DMS79 (cell line): ENCODE measurements at regions not wholly inside any gene's neighbourhood (a gene's known extent, or its start where the extent isn't known, plus 50 kb on each side); places are given as distances from the start of the nearest gene placed in this dataset.
"Not testable (repeated sequence)": the region's sequence is repeated elsewhere in the genome, so short reads cannot be mapped to it uniquely, and the experiment has no call there.

Source experiments
- DNase-seq: peaks from one replicate; lab custom pipeline; 2025; lab: John Stamatoyannopoulos, UW

DNA sequence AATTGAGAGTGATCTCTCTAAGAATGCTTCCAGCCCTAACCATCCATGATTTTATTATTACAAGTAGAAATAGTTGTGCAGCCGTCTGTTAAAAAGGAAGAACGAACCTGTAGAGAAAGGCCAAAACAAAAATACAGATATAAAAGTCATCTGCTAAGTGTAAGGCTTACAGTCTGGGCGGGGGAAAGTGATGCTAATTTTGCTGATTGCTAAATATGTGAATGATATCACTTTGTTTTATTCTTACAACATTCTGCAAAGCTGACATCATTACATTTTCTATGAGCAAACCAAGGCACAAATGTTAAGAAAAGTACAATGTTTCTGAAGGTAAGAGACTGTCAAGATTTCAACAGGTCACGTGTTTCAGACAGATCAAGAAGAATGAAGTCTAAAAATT lies 101.5 kb upstream of the RAP1B start:
- DNase-seq = no peak

DNA sequence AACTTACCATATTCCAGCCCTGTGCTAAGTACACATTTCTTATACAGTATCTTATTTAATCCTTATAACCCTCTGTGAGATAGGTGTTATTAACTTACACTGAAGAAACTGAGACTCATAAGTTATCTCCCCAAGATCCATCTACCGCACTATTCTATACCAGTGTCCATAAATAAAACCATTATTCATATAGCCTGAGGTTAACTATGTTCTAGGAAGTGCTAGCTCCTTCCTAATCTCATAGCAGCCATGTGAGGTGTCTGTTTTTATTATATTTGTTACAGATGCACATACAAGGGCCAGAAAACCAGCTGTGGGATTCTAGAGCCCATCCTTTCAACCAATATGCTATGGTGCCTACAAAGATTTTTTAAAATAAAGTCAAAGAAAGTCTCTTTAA lies 100.3 kb upstream of the RAP1B start:
- no peak for DNase-seq

DNA sequence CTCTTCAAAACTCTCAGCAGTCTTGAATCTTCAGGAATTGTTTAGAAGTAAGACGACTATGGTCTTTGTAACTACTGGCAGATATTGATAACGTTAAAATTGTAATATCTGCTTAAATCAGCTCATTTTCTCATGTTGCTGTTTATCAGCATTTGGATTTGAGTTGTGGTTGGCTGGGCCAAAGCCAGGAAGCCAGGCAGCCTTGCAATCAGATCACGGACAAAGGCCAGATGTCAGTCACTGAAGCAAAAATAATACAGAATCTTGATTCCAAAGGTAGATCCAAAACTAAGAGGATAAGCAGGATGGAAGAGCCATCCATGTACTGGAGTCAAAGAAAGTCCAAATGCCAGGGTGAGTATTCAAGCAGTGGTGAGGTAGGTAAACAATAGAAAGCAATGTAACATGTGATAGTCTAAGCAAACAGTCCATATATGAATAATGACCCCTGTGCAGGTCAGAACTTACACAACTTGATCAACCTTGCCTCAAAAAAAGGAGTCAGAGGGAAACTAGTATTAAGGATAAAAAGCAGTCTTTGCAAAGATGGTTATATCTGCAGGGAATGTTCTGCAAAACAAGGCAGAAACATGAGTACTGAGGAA lies 95.8 kb upstream of the RAP1B start:
- DNase-seq = no peak

DNA sequence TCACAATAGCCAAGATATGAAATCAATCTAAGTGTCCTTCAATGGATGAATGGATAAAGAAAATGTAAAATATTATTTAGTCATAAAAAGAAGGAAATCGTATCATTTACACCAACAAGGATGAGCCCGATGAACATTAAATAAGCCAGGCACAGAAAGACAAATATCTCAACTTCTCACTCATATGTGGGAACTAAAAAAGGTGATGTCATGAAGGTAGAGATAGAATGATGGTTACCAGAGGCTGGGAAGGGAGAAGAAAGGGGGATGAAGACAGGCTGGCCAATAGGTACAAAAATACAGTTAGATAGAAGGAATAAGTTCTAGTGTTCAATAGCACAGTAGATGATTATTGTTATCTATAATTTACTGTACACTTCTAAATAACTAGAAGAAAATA lies 94.9 kb upstream of the RAP1B start:
- no peak for DNase-seq

DNA sequence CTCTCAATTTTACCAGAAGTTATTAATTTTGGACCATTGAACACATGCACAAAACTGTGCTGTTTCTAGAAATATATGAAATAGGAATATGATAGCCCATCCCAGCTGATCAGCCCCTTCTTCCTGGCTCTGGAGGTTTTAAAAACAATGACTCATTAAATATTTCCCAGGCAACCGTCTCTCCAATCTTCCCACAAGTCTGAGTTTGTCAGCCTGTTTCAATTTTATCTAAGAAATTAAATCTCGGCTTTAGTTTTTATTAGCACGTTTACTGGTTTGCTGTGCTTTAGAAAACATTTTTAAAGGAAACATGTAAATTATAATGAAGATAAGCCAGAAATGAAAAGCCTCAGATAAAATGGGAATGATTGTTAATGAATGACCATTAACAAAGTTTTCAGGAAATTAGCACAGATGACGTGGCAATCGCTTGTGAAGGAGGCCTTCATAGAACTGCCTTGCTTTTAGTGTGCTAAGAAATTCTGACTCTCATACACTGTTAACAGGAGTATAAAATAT lies 89.3 kb upstream of the RAP1B start:
- DNase-seq = no peak

DNA sequence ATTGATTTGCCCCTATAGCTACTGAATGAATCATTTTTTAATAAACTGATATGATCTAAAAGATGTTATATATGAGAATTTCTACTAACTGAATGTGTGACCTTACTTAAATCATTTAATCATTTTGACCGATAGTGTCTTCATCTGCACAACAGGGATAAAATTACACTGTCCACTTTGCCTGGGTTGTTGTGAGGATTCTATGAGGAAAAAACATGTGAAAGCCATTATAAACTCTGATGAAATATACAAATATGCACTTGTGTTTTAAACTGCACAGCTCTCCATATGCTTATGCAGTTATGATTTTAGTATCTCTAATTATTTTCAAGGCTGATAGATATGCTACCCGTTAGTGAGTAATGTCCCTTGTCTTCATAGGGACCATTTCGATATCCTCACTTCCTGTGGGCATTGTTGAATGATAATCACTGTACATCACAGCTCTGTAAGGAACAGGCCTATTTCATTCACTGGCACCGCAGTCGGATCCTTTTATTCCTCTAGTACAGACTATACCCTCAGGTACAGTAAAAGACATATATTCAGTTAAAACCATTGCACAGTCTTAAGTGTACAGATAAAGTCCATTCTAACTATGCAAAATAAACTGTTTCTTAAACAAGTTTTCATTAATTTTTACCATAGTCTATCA lies 88.7 kb upstream of the RAP1B start:
- DNase-seq = no peak

DNA sequence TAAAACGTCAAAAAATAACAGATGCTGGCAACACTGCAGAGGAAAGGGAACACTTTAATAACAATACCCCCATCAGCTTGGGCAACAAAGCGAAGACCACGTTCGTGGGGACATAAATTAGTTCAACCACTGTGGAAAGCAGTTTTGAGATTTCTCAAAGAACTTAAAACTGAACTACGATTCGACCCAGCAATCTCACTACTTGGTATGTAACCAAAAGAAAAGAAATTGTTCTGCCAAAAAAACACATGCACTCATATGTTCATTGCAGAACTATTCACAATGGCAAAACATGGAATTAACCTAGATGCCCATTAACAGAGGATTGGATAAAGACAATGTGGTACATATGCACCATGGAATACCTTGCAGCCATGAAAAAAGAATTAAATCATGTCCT lies 81.2 kb upstream of the RAP1B start:
- no peak for DNase-seq

DNA sequence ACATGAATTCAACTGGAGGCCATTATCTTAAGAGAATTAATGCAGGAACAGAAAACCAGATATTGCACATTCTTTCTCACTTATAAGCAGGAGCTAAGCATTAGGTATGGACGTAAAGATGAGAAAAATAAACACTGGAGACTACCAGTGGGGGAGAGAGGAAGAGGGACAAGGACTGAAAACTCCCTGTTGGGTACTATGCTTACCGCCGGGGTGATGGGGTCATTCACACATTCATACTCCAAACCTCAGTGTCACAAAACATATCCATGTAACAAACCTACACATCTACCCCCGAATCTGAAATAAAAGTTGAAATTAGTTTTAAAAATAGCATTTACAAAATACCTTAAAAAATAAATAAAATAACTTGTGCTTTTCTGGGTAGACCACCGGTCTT lies 80.8 kb upstream of the RAP1B start:
- DNase-seq = no peak

DNA sequence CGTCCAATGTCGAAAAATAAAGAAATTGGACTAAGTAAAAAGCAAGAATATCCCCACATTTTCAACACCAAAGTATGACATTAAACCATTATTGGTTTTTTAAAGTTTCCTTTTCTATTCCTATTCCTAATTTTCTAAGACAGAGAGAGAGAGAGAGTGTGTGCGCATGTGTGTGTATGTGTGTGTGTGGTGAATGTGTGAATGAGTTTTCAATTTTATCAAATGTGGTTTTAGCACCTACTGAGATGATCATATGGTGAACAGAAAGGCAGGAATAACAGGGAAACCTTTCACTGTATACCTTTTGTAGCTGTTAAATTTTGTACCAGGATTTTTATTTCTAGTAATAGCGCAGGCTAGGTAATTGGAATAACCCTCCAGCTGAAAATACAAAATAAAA lies 80.4 kb upstream of the RAP1B start:
- DNase-seq = no peak

DNA sequence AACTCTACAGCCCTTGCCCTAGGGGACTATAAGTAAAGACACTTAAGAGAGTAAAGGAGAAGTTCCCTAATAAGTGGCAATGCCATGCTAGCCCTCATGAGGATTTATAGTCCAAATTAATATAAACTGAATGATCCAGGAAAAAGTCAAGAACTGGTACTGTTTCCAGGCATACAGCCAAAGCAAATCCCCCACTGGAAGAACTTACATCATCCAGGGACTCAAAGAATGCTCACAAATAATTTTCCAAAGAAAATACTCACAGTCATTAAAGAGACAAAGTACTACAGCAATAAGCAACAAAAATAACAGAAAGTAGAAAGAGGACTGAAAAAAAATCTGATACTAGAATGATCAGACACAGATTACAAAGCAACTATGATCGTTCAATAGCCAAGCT lies 79.7 kb upstream of the RAP1B start:
- no peak for DNase-seq

DNA sequence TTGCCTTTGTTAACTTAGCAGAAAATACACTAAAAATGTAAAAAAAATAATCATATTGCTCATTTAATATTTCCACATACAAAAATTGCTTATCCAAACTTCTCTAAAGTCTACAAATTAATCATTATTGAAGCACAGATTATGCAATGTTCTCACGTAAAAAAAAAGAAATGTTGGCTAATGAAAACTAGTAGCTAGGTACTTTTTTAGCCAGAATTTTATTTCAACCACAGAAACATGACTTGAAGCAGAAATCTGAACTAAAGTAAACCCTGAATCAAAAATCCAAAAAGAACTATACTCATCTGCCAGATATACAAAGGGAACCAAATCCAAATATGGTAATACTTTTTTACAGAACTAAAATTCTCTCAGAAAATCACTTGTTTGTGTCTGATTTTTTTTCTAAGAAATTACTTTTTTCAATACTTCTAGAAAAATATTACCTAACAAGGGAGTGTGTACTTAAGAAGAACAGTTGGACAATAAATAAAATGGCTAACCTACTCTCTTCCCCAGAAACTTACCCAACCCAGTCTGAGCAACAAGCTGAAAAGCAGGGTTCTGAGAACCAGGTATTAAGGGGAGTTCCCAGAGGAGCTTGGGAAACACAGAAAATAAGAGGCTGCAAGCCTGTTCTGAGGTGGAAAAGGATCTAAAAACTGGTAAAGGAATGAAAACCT lies 78.4 kb upstream of the RAP1B start:
- no peak for DNase-seq

DNA sequence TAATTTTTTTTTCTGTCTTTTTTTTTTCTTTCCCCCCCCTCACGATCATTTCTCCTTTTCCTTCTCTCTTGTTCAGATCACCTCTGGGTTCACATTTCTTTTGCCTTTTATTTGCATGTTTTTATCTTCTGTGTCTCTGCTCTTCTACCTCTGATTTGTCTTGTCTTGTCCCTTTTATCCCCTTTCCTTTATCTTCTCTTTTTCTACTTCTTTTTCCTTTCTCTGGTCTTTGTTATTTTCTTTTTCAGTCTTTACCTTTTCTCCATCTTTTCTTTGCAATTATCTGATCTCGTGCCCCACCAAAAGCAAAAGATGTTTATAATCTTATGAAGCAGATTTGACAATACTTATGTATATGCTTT lies 77.8 kb upstream of the RAP1B start:
- DNase-seq = no peak

DNA sequence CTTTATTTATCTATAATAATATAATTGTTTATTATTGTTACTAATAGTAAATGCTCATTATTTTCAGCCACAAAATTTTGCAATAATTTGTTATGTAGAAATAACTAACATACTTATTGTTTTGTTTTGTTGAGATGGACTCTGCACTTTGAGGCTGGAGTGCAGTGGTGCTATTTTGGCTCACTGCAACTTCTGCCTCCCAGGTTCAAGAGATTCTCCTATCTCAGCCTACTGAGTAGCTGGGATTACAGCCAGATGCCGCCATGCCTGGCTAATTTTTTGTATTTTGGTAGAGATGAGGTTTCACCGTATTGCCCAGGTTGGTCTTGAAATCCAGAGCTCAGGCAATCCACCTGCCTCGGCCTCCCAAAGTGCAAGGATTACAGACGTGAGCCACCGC lies 76.6 kb upstream of the RAP1B start:
- no peak for DNase-seq

DNA sequence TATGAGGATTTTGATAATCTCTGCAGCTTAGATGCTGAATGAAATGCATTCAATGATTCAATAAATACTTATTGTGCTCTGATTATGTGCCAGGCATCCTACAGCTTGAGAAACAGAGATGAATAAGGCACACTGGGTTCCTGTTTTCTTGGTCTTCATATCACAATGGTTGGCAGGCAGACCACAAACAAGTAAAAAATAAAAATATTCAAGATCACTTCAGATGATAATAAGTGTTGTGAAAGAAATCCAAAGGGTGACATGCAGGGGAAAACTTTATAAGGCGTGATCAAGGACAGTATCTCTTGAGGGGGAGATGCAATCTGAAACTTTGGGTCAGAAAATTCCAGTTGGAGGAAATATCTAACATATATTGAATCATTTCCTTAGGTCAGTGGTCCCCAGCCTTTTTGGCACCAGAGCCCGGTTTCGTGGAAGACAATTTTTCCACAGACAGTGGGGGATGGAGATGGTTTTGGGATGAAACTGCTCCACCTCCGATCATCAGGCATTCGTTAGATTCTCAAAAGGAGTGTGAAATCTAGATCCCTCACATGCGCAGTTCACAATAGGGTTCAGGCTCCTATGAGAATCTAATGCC lies 73.7 kb upstream of the RAP1B start:
- DNase-seq = no peak

DNA sequence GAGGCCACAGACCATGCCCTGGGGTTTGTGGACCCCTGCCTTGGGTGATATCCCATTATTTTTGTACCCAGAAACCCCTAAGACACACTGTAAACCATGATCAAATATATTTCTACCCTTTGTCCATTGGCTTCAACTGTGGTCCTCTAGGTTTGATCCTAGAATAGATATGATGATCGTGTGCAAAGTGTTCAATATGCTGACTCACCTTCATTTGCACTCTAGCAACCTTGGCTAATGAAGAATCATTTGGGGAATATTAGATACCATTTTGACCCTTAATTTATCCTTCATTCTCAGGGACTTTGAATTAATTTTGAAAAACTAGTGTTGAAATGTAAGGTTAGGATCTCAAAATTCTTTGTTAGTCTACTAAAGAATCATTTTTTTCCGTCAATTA lies 73.1 kb upstream of the RAP1B start:
- no peak for DNase-seq

DNA sequence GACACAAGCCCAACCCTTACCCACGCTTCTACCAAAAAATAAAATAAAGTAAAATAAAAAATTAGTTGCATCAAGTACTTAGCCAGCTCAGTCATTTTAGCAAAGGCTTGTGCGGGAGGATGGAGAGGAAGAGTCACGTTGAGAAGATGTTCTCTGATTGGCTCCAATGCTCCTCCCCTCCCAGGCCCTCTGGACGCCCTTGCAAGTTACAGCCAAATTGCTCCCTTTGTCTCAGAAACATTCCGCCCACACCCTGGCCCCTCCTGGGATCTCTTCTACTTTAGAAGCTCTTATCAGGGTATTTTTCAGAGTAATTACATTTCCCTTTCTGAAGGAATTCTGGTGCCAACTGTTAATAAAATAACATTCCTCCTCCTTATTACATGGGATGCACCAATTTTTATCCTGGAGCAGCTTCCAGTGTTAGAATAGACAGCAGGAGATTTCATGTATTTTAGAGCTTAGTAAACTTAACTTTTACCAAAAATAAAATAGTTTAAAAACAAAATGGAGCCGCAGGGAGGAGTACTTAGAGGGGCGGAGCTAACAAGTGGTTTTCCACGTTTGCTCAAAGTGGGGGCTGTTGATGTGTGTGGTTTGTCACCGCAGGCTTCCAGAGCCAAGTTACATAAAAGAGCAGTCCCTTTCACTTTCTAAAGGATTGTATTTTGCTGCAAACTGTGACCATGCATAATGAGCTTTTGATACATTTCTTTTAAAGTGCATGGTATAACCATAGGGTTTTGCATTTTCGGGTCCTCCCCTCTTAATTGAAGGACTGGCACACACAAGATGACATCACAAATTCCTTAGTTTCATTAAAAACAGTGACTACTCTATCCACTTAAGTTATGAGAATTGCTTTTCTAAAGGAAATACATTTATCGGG lies 71.7 kb upstream of the RAP1B start:
- peak; percentile 61 for DNase-seq

DNA sequence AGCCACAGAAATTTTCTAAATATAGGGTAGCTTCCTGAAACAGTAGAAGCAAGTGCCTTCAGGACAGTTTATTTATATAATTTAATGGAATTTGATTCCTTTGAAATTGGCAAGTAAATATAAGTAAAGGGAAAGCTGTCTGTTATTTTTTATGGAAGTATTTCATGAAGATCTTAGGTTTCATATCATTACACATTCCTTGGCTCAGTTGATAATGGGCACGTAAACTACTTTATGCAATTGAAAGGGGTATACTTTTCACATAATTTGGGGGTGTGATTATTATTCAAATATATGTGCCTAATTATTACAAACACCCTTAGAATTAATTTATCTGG lies 71.1 kb upstream of the RAP1B start:
- no peak for DNase-seq

DNA sequence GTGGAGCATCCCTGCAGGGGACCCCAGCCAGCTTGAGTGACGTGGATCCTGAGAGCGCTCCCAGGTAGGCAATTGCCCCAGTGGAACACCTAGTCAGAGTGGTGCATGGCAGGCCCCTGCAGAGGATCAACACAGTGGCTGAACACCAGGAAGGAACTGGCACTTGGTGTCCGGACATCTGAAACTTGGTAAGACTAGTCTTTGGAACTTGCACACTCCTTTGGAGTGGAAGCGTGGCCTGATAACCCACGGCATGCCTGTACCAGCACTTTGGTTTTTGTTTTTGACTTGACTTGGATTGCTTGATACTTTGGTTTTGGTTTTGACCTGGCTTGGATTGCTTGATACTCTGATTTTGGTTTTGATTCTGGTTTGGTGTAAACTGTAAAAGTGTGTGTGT lies 69.9 kb upstream of the RAP1B start:
- not testable (repeated sequence) for DNase-seq

DNA sequence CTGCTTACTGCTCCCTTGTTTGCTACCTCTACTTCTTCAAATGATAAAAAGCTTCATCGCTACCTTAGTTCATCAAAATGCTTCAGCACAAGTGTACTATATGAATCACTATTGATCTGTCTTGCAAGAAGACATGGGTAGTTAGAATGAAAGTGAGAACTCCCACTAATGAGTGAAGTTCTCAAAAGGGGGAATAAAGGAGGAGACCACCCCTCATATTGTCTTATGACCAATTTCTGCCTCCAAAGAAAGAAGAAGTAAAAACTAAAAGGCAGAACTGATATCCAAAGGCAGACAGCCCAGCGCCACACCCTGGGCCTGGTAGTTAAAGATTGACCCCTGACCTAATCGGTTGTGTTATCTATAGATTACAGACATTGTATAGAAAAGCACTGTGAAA lies 63.4 kb upstream of the RAP1B start:
- not testable (repeated sequence) for DNase-seq

DNA sequence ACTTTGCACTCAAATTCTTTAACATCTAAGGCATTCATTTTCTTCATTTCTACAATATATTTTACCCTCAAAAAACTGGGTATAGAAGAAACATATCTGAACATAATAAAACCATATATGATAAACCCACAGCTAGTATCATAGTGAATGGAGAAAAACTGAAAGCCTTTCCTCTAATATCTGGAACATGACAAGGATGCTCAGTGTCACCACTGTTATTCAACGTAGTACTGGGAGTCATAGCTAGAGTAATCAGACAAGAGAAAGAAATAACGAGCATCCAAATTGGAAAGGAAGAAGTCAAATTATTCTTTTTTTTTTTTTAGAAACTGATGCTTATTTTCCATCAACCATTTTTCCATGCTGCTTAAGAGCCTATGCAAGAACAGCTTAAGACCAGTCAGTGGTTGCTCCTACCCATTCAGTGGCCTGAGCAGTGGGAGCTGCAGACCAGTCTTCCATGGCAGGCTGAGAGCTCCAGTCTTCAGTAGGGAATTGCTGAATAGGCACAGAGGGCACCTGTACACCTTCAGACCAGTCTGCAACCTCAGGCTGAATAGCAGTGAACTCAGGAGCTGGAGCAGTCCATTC lies 58.0 kb upstream of the RAP1B start:
- not testable (repeated sequence) for DNase-seq

DNA sequence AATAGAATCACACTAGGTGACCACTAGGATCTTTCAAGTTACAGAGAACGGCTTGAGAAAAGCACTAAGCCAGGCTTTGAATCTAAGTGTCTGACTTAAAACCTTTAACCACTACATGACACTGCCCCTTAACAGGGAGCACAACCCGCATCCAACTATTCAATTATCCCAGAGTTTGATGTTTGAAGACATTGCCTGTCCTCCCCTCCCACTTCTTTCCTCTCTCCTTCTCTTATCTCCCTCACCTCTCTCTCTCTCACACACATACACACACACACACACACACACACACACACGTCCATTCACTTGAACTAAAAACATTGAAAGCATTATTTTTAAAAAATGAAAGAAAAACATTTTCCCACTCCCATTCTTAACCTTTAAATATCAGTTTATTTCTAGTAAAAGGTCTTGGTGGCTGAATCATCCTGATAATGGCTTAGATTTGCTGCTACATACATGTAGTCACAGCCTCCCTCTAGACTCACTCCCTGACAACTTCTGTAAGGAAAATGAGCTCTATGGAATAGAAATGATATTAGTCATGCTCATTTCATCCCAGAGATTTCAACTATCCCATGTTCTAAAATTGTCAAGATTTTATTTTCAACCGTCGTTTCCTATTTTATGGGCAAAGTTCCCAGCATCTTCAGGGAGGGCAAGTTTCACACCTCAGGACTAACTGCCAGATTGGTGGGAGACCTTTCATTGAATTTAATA lies 53.5 kb upstream of the RAP1B start:
- no peak for DNase-seq
